Testis (tissue), 2 donors: ENCODE measurements at regions not wholly inside any gene's neighbourhood (a gene's known extent, or its start where the extent isn't known, plus 50 kb on each side); places are given as distances from the start of the nearest gene placed in this dataset.

ENCODE experiments used
- CTCF ChIP-seq, 3 experiments: fragments of 450-650 bp in 2 of 3; fragments of 200-600 bp in 1 of 3; sonication (generic) in 1 of 3; IDR thresholded peaks; one replicate each; pipeline ENCODE4 v1.5.1; 2016 to 2019; ENCODE audit warnings: antibody characterized with exemption in 3 of 3, mild to moderate bottlenecking in 2 of 3, moderate library complexity in 1 of 3
- POLR2A ChIP-seq: fragments of 450-650 bp; IDR thresholded peaks from one replicate; pipeline ENCODE4 v1.6.1; 2017; ENCODE audit warnings: antibody characterized with exemption, mild to moderate bottlenecking, moderate library complexity

- TF ChIP-seq CTCF (IDR thresholded peaks at IDR 0.05): no peak
- TF ChIP-seq POLR2A: no peak
These were observed 1478.3 kb downstream of the UQCRFS1 start for GRCh38 chr19:27734496-27735220.
